Cardiac fibroblast (primary cell): ENCODE measurements at regions not wholly inside any gene's neighbourhood (a gene's known extent, or its start where the extent isn't known, plus 50 kb on each side); places are given as distances from the start of the nearest gene placed in this dataset.
A peak's percentile ranks its signal among the peaks of the same experiment; 100 is the strongest.

Source experiments
- DNase-seq, 2 donors: peaks; one replicate each; pipeline versions ENCODE4 v3.0.0 to v3.0.0-alpha.2; 2010; ENCODE audit warnings: low read depth in 2 of 2
- H3K4me3 ChIP-seq, 2 donors: replicated peaks in 1 of 2; 1 replicate in 1 of 2; 2 replicates in 1 of 2; pipeline ENCODE4 v1.5.1; 2011; ENCODE audit warnings: low read depth in 2 of 2, low read length in 2 of 2, mild to moderate bottlenecking in 2 of 2, moderate library complexity in 1 of 2
- TF ChIP-seq, protein P1 (sequence below): IDR thresholded peaks from one replicate; pipeline ENCODE4 v1.5.1; 2011; ENCODE audit warnings: low read depth, mild to moderate bottlenecking, low read length, inconsistent platforms

GRCh38 chr10:110358869-110359629, 54.3 kb upstream of the SMNDC1 start:
- no peak overlapping the region for H3K4me3 ChIP-seq
- TF ChIP-seq, protein P1, sequence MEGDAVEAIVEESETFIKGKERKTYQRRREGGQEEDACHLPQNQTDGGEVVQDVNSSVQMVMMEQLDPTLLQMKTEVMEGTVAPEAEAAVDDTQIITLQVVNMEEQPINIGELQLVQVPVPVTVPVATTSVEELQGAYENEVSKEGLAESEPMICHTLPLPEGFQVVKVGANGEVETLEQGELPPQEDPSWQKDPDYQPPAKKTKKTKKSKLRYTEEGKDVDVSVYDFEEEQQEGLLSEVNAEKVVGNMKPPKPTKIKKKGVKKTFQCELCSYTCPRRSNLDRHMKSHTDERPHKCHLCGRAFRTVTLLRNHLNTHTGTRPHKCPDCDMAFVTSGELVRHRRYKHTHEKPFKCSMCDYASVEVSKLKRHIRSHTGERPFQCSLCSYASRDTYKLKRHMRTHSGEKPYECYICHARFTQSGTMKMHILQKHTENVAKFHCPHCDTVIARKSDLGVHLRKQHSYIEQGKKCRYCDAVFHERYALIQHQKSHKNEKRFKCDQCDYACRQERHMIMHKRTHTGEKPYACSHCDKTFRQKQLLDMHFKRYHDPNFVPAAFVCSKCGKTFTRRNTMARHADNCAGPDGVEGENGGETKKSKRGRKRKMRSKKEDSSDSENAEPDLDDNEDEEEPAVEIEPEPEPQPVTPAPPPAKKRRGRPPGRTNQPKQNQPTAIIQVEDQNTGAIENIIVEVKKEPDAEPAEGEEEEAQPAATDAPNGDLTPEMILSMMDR = no peak
- DNase-seq = peak in 1 of 2 donors; percentile 59

DNA sequence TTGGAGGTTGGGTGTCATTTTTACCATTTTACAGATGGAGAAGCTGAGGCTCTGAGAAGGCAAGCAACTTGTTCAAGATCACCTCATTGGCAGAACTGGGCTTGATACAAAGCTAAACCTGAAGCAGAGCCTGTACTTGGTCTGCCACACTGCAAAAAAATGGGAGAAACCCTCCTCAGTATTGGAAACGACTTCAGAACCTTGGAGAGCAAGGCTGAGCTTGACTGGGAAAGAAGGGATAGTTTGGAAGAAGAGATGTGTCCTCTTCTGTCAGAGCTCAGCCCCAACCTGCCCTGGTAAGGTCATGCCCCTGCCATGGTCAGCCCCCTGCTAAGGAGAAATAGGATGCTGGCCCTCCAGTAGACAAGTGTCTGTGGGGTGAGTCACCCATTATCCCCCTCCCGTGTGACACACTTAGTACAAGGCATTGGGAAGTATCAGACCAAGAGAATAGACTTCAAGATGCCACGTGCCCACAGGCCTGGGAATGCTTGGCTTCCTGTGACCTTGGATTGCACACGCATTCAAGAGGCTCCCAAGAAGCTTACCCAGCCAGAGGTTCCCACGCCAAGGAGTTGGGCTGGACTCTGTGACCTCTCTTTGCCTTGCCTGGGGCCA, 56.2 kb upstream of the SMNDC1 start:
- DNase-seq = peak in 1 of 2 donors; percentile 26
- TF ChIP-seq, protein P1 = no peak

GRCh38 chr10:110361800-110362456, 57.2 kb upstream of the SMNDC1 start:
- DNase-seq = no peak

More for the DNA sequence above, 56.2 kb upstream of the SMNDC1 start:
- H3K4me3 ChIP-seq = no peak overlapping the region

GRCh38 chr10:110363572-110364411, 59.1 kb upstream of the SMNDC1 start:
- no peak overlapping the region for H3K4me3 ChIP-seq
- DNase-seq = no peak
- TF ChIP-seq, protein P1 = no peak

More at GRCh38 chr10:110361800-110362456, 57.2 kb upstream of the SMNDC1 start:
- no peak overlapping the region for H3K4me3 ChIP-seq
- TF ChIP-seq, protein P1 = no peak

DNA sequence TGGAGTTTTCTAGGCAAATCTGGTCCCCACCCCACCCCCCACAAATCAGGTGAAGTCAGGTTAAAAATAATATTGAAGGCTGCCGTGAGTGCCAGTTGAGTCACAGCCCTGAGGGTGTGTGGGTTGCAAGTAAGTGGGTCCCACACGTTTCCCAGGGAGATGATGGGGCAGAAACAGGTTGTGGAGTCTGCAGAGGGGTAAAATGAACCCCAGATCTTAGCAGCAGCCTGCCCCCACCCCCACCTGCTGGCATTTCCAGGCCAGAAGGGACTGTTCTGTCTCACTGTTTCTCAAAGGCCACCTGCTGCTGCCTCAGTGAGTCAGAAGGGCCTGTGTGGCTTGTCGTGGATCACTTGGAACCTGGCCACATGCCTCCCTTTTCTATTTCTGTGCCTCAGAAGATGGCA, 59.8 kb upstream of the SMNDC1 start:
- DNase-seq = no peak
- TF ChIP-seq, protein P1 = no peak

More for the DNA sequence above, 59.8 kb upstream of the SMNDC1 start:
- H3K4me3 ChIP-seq = no peak overlapping the region
